ENCODE measurements at regions not wholly inside any gene's neighbourhood (a gene's known extent, or its start where the extent isn't known, plus 50 kb on each side); places are given as distances from the start of the nearest gene placed in this dataset.

DNA sequence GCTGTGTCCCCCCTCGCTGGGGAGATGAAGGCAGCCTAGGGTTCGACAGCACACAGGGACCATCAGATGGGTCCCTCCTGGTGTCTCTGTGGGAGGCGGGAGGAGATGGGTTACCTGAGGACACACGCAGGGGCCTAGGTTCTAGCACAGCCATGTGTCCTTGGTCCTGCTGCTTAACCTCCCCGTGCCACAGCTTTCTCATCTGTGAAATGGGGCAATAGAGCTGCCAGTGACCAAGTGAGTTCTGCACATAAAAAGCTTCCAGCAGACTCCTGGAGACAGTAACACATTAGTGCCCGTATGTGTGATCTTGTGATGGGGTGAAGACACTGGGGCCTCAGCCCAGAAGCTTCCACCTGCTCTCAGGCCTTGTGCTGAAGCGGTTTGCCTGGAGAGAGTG is 96.0 kb upstream of the GSE1 start:
- Histone ChIP-seq H3K4me1 (ENCODE audit: insufficient read depth, low read length) (peaks cover 69% of the 10 kb centered on the region), H2AFZ (ENCODE audit: low read length) (no peak overlapping the region), H3K9ac (ENCODE audit: insufficient read depth, low read depth, low read length) (no peak overlapping the region), H3K9me3 (ENCODE audit: low read length) (no peaks in the 10 kb centered on the region), H3K27me3 (ENCODE audit: control insufficient read depth in 1 of 2, insufficient read depth in 2 of 2, low read length in 2 of 2) (no peaks in the 10 kb centered on the region), H3K27ac (ENCODE audit: extremely low read length, insufficient read depth, low read length) (peak overlapping the region; percentile 4), H4K20me1 (ENCODE audit: insufficient read depth, low read length) (no peaks in the 10 kb centered on the region), H3K36me3 (replicated peaks in 1 of 2; ENCODE audit: control insufficient read depth in 1 of 2, insufficient read depth in 2 of 2, low read length in 2 of 2) (no peaks in the 10 kb centered on the region), H3K4me2 (ENCODE audit: low read depth, low read length) (no peak overlapping the region), H3K4me3 (replicated peaks in 1 of 3; ENCODE audit: insufficient read depth in 1 of 3, low read depth in 2 of 3, low read length in 3 of 3) (no peak overlapping the region), H3K79me2 (ENCODE audit: insufficient read depth, low read length) (no peaks in the 10 kb centered on the region)
- BruUV-seq (replicated peaks), result no TSS peak
- ChIA-PET POLR2A (interaction anchor here (3.5 to 4.0 kb wide), 3 partner anchors 13 to 35 kb away, joined by 40 to 205 read pairs (median 127); no protein-coding TSS in a partner anchor), CTCF (ENCODE audit: low intra/inter-chr PET ratio, low total read pairs) (no interaction called here)
- intact Hi-C loops (cut with micrococcal nuclease; ENCODE audit: unreplicated experiment), result no loop called here
- no peak for ATAC-seq
- 95% methylated on average over 7 of the region's 7 CpGs for WGBS (ENCODE audit: low lambda C conversion rate)
- FAIRE-seq, result no peak
- in situ Hi-C loops (cut with HindIII; ENCODE audit: extremely low pct_ligation_motif_present, low pct_unique_long_range_greater_than_20kb), result loop anchor here (5.0 kb wide), 1 partner anchor 35 kb away; no protein-coding TSS in a partner anchor
- DNase-seq (ENCODE audit: low spot score), result no peak
- TF ChIP-seq, protein P1, sequence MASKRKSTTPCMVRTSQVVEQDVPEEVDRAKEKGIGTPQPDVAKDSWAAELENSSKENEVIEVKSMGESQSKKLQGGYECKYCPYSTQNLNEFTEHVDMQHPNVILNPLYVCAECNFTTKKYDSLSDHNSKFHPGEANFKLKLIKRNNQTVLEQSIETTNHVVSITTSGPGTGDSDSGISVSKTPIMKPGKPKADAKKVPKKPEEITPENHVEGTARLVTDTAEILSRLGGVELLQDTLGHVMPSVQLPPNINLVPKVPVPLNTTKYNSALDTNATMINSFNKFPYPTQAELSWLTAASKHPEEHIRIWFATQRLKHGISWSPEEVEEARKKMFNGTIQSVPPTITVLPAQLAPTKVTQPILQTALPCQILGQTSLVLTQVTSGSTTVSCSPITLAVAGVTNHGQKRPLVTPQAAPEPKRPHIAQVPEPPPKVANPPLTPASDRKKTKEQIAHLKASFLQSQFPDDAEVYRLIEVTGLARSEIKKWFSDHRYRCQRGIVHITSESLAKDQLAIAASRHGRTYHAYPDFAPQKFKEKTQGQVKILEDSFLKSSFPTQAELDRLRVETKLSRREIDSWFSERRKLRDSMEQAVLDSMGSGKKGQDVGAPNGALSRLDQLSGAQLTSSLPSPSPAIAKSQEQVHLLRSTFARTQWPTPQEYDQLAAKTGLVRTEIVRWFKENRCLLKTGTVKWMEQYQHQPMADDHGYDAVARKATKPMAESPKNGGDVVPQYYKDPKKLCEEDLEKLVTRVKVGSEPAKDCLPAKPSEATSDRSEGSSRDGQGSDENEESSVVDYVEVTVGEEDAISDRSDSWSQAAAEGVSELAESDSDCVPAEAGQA (IDR thresholded peaks at IDR 0.05; ENCODE audit: low read depth), result no peak
- TF ChIP-seq, protein P1 (CRISPR knock-in tag; IDR thresholded peaks at IDR 0.05; ENCODE audit: borderline replicate concordance), result no peak
- TF ChIP-seq ZMYM2 (CRISPR knock-in tag; IDR thresholded peaks at IDR 0.05) (peak; percentile 57; the same call in 1 of the 2 replicates), ZSCAN21 (CRISPR knock-in tag; IDR thresholded peaks at IDR 0.05; ENCODE audit: borderline replicate concordance) (no peak), FOXO1 (CRISPR knock-in tag; IDR thresholded peaks at IDR 0.05) (no peak), SP140L (CRISPR knock-in tag; IDR thresholded peaks at IDR 0.05; ENCODE audit: borderline replicate concordance) (no peak), ZHX1 (CRISPR knock-in tag; IDR thresholded peaks at IDR 0.05; ENCODE audit: low read depth) (no peak), LBX2 (CRISPR knock-in tag; IDR thresholded peaks at IDR 0.05; ENCODE audit: borderline replicate concordance) (0 out of 2 replicates have a peak, but pooled peaks have one; percentile 29), ZNF446 (CRISPR knock-in tag; IDR thresholded peaks at IDR 0.05) (no peak), EZH2 (conservative IDR thresholded peaks at IDR 0.05; ENCODE audit: low read depth, low read length) (no peak)
- TF ChIP-seq, protein P2, sequence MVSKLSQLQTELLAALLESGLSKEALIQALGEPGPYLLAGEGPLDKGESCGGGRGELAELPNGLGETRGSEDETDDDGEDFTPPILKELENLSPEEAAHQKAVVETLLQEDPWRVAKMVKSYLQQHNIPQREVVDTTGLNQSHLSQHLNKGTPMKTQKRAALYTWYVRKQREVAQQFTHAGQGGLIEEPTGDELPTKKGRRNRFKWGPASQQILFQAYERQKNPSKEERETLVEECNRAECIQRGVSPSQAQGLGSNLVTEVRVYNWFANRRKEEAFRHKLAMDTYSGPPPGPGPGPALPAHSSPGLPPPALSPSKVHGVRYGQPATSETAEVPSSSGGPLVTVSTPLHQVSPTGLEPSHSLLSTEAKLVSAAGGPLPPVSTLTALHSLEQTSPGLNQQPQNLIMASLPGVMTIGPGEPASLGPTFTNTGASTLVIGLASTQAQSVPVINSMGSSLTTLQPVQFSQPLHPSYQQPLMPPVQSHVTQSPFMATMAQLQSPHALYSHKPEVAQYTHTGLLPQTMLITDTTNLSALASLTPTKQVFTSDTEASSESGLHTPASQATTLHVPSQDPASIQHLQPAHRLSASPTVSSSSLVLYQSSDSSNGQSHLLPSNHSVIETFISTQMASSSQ (IDR thresholded peaks at IDR 0.05; ENCODE audit: low read depth), result no peak
- TF ChIP-seq, protein P2 (CRISPR knock-in tag; IDR thresholded peaks at IDR 0.05; ENCODE audit: borderline replicate concordance), result no peak
